Breast epithelium (tissue), 4 donors: ENCODE measurements at regions not wholly inside any gene's neighbourhood (a gene's known extent, or its start where the extent isn't known, plus 50 kb on each side); places are given as distances from the start of the nearest gene placed in this dataset.

Experiments used
- DNase-seq, 2 donors: peaks; one replicate each; pipeline ENCODE4 v3.0.0-alpha.2; 2019; ENCODE audit warnings: low spot score in 2 of 2
- H3K27ac ChIP-seq, 2 donors: fragments of 200-600 bp; sonication (generic) in 1 of 2; one replicate each; pipeline ENCODE4 v1.5.1; 2016 to 2019; ENCODE audit warnings: mild to moderate bottlenecking in 1 of 2
- H3K27me3 ChIP-seq, 2 donors: fragments of 200-600 bp; sonication (generic) in 1 of 2; one replicate each; pipeline versions ENCODE4 v1.5.1 to v1.6.0; 2017 to 2019; ENCODE audit warnings: control low read depth in 1 of 2, mild to moderate bottlenecking in 1 of 2
- H3K36me3 ChIP-seq: fragments of 200-600 bp; one replicate; pipeline ENCODE4 v1.5.1; 2019
- H3K4me1 ChIP-seq, 2 donors: fragments of 200-600 bp; sonication (generic); one replicate each; pipeline ENCODE4 v1.5.1; 2016 to 2019; ENCODE audit warnings: control low read depth in 1 of 2
- H3K4me3 ChIP-seq, 3 donors: fragments of 200-600 bp; sonication (generic); 1 replicate in 2 of 3; 2 replicates in 1 of 3; pipeline ENCODE4 v1.5.1; 2016 to 2019; ENCODE audit warnings: mild to moderate bottlenecking in 3 of 3, moderate library complexity in 2 of 3
- H3K9me3 ChIP-seq, 2 donors: fragments of 200-600 bp; sonication (generic) in 1 of 2; one replicate each; pipeline ENCODE4 v1.5.1; 2016 to 2019; ENCODE audit warnings: control low read depth in 1 of 2
- POLR2A ChIP-seq: fragments of 450-650 bp; IDR thresholded peaks from one replicate; pipeline ENCODE4 v1.6.1; 2016; ENCODE audit warnings: antibody characterized with exemption, mild to moderate bottlenecking, moderate library complexity
- POLR2AphosphoS5 ChIP-seq, 3 donors: sonication (generic); formaldehyde crosslinking; IDR thresholded peaks; one replicate each; pipeline ENCODE4 v1.6.1; 2017; ENCODE audit warnings: antibody characterized with exemption in 3 of 3
- intact Hi-C: fragments of 100-400 bp; cut with DNase I; formaldehyde crosslinking; loops from one replicate; pipeline ENCODE4 v1.15.1; 2023; ENCODE audit warnings: low total_unique reads
- TF ChIP-seq, protein P1 (sequence below), 3 donors: fragments of 450-650 bp; IDR thresholded peaks; one replicate each; pipeline ENCODE4 v1.5.1; 2016 to 2017; ENCODE audit warnings: antibody characterized with exemption in 3 of 3, mild to moderate bottlenecking in 3 of 3, moderate library complexity in 3 of 3

DNA sequence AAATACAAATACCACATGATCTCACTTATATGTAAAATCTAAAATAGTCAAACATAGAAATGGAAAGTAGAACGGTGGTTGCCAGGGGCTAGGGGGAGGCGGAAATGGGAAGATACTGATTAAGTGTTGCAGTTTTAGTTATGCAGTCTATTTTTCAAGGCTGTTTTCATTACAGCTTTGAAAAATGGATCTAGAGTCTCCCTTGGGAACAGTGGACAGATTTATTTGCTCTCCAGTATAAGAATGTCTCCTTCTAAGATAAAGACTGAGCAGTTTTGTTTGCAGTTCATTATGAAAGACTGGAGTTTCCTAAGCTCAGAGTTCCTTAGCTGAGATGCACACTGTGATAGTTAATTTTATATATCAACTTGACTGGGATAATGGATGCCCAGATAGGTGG is 202.5 kb downstream of the KLHL28 start:
- no peak overlapping the region for H3K27ac ChIP-seq
- no peaks in the 10 kb centered on the region for H3K36me3 ChIP-seq
- H3K4me1 ChIP-seq: no peaks in the 10 kb centered on the region
- no peaks in the 10 kb centered on the region for H3K27me3 ChIP-seq
- intact Hi-C loops: no loop called here
- no peak for DNase-seq
- TF ChIP-seq POLR2A (no peak), POLR2AphosphoS5 (IDR thresholded peaks at IDR 0.05) (no peak)
- TF ChIP-seq, protein P1, sequence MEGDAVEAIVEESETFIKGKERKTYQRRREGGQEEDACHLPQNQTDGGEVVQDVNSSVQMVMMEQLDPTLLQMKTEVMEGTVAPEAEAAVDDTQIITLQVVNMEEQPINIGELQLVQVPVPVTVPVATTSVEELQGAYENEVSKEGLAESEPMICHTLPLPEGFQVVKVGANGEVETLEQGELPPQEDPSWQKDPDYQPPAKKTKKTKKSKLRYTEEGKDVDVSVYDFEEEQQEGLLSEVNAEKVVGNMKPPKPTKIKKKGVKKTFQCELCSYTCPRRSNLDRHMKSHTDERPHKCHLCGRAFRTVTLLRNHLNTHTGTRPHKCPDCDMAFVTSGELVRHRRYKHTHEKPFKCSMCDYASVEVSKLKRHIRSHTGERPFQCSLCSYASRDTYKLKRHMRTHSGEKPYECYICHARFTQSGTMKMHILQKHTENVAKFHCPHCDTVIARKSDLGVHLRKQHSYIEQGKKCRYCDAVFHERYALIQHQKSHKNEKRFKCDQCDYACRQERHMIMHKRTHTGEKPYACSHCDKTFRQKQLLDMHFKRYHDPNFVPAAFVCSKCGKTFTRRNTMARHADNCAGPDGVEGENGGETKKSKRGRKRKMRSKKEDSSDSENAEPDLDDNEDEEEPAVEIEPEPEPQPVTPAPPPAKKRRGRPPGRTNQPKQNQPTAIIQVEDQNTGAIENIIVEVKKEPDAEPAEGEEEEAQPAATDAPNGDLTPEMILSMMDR (IDR thresholded peaks at IDR 0.05): no peak
- no peaks in the 10 kb centered on the region for H3K9me3 ChIP-seq
- no peak overlapping the region for H3K4me3 ChIP-seq

DNA sequence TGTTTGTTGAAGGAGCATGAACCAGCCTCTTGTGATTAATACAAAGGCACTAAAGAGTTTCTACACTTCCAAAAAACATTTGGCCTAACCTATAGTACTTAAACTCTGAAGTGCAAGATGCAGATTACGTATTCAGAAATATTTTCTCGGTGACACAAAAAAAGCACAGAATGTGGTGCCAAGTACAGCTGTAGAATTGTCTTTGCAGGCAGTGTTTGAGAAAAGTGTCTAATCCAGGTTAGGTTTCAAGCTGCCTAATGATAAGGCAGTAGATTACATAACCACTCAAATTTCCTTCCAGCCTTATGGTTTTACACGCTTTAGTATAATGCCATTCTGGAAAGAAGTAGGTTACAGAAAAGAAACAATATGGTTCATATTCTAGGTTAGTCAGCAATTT is 205.2 kb downstream of the KLHL28 start:
- H3K36me3 ChIP-seq: no peaks in the 10 kb centered on the region
- H3K4me1 ChIP-seq: no peaks in the 10 kb centered on the region
- no peak overlapping the region for H3K27ac ChIP-seq
- H3K27me3 ChIP-seq: no peaks in the 10 kb centered on the region
- no peak overlapping the region for H3K4me3 ChIP-seq
- no peaks in the 10 kb centered on the region for H3K9me3 ChIP-seq
- DNase-seq: no peak
- TF ChIP-seq POLR2AphosphoS5 (IDR thresholded peaks at IDR 0.05) (no peak), POLR2A (no peak)
- TF ChIP-seq, protein P1 (IDR thresholded peaks at IDR 0.05): no peak
- intact Hi-C loops: no loop called here

GRCh38 chr14:44745371-44745770 is 216.4 kb downstream of the KLHL28 start:
- H3K27me3 ChIP-seq: no peaks in the 10 kb centered on the region
- intact Hi-C loops: no loop called here
- no peak for DNase-seq
- H3K36me3 ChIP-seq: no peaks in the 10 kb centered on the region
- TF ChIP-seq POLR2AphosphoS5 (IDR thresholded peaks at IDR 0.05) (no peak), POLR2A (no peak)
- TF ChIP-seq, protein P1 (IDR thresholded peaks at IDR 0.05): no peak
- H3K9me3 ChIP-seq: peaks cover 0 to 4% of the 10 kb centered on the region in 2 donors
- H3K27ac ChIP-seq: no peak overlapping the region
- H3K4me1 ChIP-seq: no peaks in the 10 kb centered on the region
- H3K4me3 ChIP-seq: no peak overlapping the region

DNA sequence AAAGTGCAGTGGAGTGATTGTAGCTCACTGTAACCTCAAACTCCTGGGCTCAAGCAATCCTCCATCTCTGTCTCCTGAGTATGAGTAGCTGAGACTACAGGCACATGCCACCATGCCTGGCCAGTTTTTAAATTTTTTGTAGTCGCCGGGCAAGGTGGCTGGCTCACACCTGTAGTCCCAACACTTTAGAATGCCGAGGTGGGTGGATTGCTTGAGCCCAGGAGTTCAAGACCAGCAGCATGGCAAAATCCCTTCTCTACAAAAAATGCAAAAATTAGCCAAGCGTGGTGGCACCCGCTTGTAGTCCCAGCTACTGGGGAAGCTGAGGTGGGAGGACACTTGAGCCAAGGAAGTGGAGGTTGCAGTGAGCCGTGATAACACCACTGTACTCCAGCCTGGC is 219.5 kb downstream of the KLHL28 start:
- TF ChIP-seq POLR2AphosphoS5 (IDR thresholded peaks at IDR 0.05) (no peak), POLR2A (no peak)
- TF ChIP-seq, protein P1 (IDR thresholded peaks at IDR 0.05): no peak
- Histone ChIP-seq H3K4me3 (no peak overlapping the region), H3K36me3 (no peaks in the 10 kb centered on the region), H3K27me3 (no peaks in the 10 kb centered on the region), H3K9me3 (no peaks in the 10 kb centered on the region), H3K4me1 (no peaks in the 10 kb centered on the region), H3K27ac (no peak overlapping the region)
- intact Hi-C loops: no loop called here
- no peak for DNase-seq

GRCh38 chr14:44741431-44741830 is 220.3 kb downstream of the KLHL28 start:
- TF ChIP-seq, protein P1 (IDR thresholded peaks at IDR 0.05): no peak
- TF ChIP-seq POLR2A (no peak), POLR2AphosphoS5 (IDR thresholded peaks at IDR 0.05) (no peak)
- H3K27me3 ChIP-seq: no peaks in the 10 kb centered on the region
- DNase-seq: no peak

More at GRCh38 chr14:44741431-44741830, 220.3 kb downstream of the KLHL28 start:
- Histone ChIP-seq H3K4me3 (no peak overlapping the region), H3K9me3 (no peaks in the 10 kb centered on the region), H3K4me1 (no peaks in the 10 kb centered on the region), H3K36me3 (no peaks in the 10 kb centered on the region), H3K27ac (no peak overlapping the region)
- intact Hi-C loops: no loop called here
